Left ventricle myocardium inferior (tissue), 1 donor: ENCODE measurements at regions not wholly inside any gene's neighbourhood (a gene's known extent, or its start where the extent isn't known, plus 50 kb on each side); places are given as distances from the start of the nearest gene placed in this dataset.

Experiments
- DNase-seq: peaks from one replicate; pipeline ENCODE4 v3.0.0-alpha.2; 2020
- H3K27ac ChIP-seq: fragments of 200-600 bp; replicated peaks from 2 replicates; pipeline ENCODE4 v1.8.0; 2021
- H3K27me3 ChIP-seq: fragments of 200-600 bp; 2 replicates; pipeline ENCODE4 v1.8.0; 2021; ENCODE audit warnings: low read depth
- H3K36me3 ChIP-seq: fragments of 200-600 bp; 2 replicates; pipeline ENCODE4 v1.8.0; 2021
- H3K4me1 ChIP-seq: fragments of 200-600 bp; 2 replicates; pipeline ENCODE4 v1.8.0; 2021
- H3K4me3 ChIP-seq: fragments of 200-600 bp; 2 replicates; pipeline ENCODE4 v1.8.0; 2021; ENCODE audit warnings: mild to moderate bottlenecking, moderate library complexity
- H3K9me3 ChIP-seq: fragments of 200-600 bp; replicated peaks from 2 replicates; pipeline ENCODE4 v1.8.0; 2021
- intact Hi-C: fragments of 100-400 bp; cut with micrococcal nuclease; formaldehyde crosslinking; loops from one replicate; pipeline ENCODE4 v1.11.0; 2022
- TF ChIP-seq, protein P1 (sequence below): fragments of 200-600 bp; IDR thresholded peaks from 2 replicates; pipeline ENCODE4 v1.8.0; 2021; ENCODE audit warnings: antibody characterized with exemption, mild to moderate bottlenecking, borderline replicate concordance
- donor health status: DM: no; HTN: yes; CAD: no; lungs with severe emphysema.

DNA sequence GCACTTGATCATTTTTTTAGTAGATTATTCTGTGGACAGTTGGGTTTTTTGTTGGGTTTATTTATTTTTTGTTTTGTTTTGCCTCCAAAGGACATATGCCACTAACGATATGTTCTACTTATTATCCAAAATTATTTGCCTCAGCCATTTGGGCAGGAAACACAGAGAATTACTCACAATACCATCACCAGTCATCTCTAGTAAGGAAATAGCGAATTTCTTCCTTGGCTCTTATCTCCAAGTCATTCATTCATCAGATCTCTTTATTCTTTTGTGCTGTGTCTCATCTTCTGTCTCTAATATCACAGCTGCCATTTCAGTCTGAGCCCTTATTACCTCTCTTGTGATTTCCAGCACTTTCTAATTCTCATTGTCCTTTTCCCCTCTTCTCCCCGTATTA lies 130.4 kb upstream of the SMLR1 start:
- H3K9me3 ChIP-seq = no peaks in the 10 kb centered on the region
- H3K4me1 ChIP-seq = no peaks in the 10 kb centered on the region
- DNase-seq = no peak
- intact Hi-C loops = loop anchor here (5.0 kb wide), 1 partner anchor 375 kb away; no protein-coding TSS in a partner anchor
- H3K4me3 ChIP-seq = no peak overlapping the region
- no peak overlapping the region for H3K27ac ChIP-seq
- H3K27me3 ChIP-seq = peaks cover 6% of the 10 kb centered on the region
- TF ChIP-seq, protein P1, sequence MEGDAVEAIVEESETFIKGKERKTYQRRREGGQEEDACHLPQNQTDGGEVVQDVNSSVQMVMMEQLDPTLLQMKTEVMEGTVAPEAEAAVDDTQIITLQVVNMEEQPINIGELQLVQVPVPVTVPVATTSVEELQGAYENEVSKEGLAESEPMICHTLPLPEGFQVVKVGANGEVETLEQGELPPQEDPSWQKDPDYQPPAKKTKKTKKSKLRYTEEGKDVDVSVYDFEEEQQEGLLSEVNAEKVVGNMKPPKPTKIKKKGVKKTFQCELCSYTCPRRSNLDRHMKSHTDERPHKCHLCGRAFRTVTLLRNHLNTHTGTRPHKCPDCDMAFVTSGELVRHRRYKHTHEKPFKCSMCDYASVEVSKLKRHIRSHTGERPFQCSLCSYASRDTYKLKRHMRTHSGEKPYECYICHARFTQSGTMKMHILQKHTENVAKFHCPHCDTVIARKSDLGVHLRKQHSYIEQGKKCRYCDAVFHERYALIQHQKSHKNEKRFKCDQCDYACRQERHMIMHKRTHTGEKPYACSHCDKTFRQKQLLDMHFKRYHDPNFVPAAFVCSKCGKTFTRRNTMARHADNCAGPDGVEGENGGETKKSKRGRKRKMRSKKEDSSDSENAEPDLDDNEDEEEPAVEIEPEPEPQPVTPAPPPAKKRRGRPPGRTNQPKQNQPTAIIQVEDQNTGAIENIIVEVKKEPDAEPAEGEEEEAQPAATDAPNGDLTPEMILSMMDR = no peak
- no peaks in the 10 kb centered on the region for H3K36me3 ChIP-seq

- Histone ChIP-seq H3K27ac (no peak overlapping the region), H3K4me3 (no peak overlapping the region), H3K9me3 (no peaks in the 10 kb centered on the region), H3K36me3 (no peaks in the 10 kb centered on the region), H3K4me1 (no peaks in the 10 kb centered on the region), H3K27me3 (peaks cover 6% of the 10 kb centered on the region)
- intact Hi-C loops = loop anchor here (5.0 kb wide), 1 partner anchor 375 kb away; no protein-coding TSS in a partner anchor
- no peak for DNase-seq
- TF ChIP-seq, protein P1 = no peak
Measured at GRCh38 chr6:130697271-130697994, 129.8 kb upstream of the SMLR1 start.

GRCh38 chr6:130697995-130698535 lies 129.1 kb upstream of the SMLR1 start:
- DNase-seq = no peak

DNA sequence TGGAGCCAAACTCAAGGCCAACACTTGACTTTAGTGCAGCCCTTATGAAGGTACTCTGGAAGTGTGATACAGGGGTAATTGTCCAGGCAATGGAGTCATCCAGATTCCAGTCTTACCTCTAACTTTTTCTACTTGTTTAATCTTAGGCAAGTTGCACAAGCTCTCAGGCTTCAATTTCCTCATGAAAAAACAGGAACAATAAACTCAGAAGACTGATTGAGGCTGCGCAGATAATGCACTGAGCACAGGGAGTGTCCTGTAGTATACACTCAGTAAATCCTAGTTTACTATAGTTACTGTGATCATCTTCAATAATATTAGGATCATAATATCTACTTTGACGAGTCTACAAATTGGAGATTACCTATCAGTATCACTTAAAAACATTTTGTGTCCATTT lies 127.5 kb upstream of the SMLR1 start:
- TF ChIP-seq, protein P1 = no peak
- no peaks in the 10 kb centered on the region for H3K36me3 ChIP-seq
- no peak for DNase-seq
- no peak overlapping the region for H3K4me3 ChIP-seq
- no peaks in the 10 kb centered on the region for H3K9me3 ChIP-seq
- intact Hi-C loops = loop anchor here (5.0 kb wide), 1 partner anchor 377 kb away; no protein-coding TSS in a partner anchor
- H3K27me3 ChIP-seq = peaks cover 6% of the 10 kb centered on the region
- H3K4me1 ChIP-seq = no peaks in the 10 kb centered on the region
- H3K27ac ChIP-seq = no peak overlapping the region

More at GRCh38 chr6:130697995-130698535, 129.1 kb upstream of the SMLR1 start:
- Histone ChIP-seq H3K4me3 (no peak overlapping the region), H3K9me3 (no peaks in the 10 kb centered on the region), H3K4me1 (no peaks in the 10 kb centered on the region), H3K27ac (no peak overlapping the region), H3K36me3 (no peaks in the 10 kb centered on the region), H3K27me3 (peaks cover 6% of the 10 kb centered on the region)
- intact Hi-C loops = loop anchor here (5.0 kb wide), 1 partner anchor 376 kb away; no protein-coding TSS in a partner anchor
- TF ChIP-seq, protein P1 = peak; percentile 62

- intact Hi-C loops = no loop called here
- no peaks in the 10 kb centered on the region for H3K36me3 ChIP-seq
- no peak overlapping the region for H3K4me3 ChIP-seq
- H3K9me3 ChIP-seq = peaks cover 6% of the 10 kb centered on the region
- no peak for DNase-seq
- H3K27ac ChIP-seq = no peak overlapping the region
- TF ChIP-seq, protein P1 = no peak
- peaks cover 6% of the 10 kb centered on the region for H3K27me3 ChIP-seq
- H3K4me1 ChIP-seq = no peaks in the 10 kb centered on the region
Measured at GRCh38 chr6:130700397-130700796, 126.8 kb upstream of the SMLR1 start.
